Femur (tissue), 1 donor: ENCODE measurements at regions not wholly inside any gene's neighbourhood (a gene's known extent, or its start where the extent isn't known, plus 50 kb on each side); places are given as distances from the start of the nearest gene placed in this dataset.

Source experiments
- DNase-seq: peaks from one replicate; pipeline ENCODE4 v3.0.0-alpha.2; 2017

DNA sequence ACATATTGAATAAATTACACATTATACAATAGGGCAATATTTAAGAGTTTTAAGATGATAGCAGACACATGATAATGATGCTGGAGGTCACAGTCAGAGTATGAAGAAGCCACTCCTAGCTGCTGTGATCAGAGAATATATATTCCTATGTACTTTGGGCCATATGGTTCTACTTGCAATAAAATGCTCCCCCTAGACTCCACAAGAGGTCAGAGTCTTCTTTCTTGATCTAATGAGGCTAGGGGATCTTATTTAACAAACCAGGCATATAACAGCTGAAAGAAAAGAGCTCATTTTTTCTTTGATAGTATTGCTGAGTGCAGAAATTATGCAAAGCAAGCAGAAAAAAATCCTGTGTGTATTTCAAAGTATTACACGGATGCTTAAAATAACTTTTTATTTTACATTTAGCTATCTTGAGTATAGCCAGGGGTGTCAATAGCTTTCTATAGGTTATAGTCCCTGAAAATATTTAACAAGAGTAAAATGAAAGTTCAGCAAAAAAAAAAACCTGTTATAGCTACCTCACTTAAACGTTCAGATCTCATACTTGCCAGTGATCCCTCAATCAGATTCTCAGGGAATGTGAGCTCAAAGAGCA lies 748.7 kb upstream of the CHAC2 start:
- DNase-seq, result no peak

DNA sequence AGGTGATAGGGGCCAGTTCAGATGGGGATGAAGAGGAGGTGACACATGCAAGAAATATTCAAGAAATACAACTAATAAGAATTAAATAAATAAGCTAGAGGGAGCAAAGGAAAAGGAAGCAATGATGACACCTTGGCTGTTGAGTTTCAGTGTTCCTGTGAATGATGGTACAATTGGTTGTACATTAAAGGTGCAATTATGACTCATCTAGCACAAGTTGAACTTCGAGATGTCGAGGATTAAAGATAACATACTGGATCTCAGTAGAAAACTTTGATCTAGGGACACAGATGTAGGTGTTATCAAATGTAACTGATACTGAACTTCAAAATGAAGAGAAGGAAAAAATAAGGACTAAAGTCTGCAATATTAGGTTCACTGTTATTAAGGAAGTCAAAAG lies 760.6 kb upstream of the CHAC2 start:
- DNase-seq, result no peak

DNA sequence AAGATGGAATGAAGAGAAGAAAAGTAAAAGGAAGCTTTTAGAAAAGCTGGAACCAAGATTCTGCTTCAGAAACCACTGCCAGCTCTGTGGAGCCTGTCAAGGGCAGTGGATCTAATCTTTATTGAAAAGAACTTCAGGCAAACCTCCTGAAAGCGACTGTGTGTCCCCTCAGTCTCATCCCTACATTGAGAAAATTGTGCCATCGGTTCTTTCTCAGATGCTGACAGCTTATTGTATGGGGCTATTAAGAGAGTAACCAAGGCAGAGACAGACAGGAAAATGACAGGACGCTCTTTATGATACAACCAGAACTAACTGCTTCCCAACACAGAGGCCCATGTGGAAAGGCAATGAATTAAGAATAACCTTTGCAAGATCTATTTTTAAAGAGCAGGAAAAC lies 763.2 kb upstream of the CHAC2 start:
- DNase-seq, result no peak

DNA sequence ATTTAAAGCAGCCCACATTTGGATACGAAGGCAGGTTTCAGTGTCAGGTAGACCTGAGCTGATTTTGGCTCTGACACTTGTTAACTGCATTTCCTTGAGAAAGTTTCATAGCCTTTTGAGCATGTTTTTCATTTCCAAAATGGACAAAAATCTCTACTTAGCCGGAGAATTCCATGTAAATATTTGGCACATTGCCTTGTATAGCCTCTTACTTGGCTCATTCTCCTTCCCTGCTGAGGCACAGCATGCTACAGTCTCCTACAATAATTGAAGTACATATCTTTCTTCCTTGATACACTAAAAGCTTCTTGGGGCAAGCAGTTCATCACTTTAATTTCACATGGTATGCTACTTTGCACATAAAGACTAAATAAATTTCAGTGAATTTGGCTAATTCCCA lies 772.2 kb upstream of the CHAC2 start:
- no peak for DNase-seq

DNA sequence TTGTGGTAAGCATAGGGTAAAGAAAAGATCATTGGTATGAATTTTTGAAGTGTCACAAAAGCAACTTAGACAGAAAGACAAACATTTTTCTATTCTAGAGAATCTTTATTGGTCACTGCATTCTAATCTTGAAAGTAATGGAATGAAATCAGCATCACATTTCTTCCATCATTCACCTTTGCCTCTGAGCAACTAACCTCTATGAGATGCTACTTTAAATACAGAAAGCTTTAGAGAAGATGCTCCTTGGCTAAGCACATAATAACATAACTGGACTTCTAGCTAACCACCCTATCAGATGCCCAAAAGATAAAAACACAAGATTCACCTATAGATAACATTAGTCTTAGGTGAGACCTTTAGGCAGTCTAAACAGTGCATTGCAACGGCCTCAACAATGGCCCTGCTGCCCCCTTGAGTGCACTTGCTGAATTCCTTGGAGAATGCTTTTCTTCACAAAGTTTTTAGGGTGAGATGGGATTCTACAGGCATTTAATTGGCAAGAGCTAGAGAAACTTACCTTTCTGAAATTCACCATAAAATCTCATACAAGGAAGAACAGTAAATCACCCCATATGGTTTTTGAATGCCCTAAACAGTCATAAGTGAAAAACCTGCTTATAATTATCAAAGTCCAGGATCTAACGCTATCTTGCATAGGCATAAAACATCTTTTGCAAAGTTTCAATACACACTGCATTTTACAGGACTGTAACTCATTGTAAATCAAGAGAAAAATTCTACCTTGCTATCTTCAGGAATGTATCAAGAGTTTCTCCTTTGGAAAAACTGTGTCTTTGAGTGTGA lies 791.3 kb upstream of the CHAC2 start:
- DNase-seq, result no peak

DNA sequence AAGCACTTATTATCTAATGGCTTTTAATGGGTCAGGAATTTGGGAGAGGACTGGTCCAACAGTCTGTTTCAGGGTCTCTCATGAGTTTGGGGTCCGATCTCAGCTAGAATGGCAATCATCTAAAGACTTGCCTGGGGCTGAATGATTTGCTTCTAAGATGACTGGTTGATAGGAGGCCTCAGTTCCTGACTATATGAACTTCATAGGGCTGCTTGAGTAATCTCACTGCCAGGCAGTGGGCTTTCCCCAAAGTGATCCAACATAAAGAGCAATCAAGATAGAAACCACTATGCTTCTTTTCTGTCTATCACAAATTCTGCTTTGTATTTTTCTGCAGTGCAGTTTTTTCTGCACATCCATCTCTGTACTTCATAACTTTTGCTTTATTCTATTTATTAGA lies 793.5 kb upstream of the CHAC2 start:
- DNase-seq, result no peak

DNA sequence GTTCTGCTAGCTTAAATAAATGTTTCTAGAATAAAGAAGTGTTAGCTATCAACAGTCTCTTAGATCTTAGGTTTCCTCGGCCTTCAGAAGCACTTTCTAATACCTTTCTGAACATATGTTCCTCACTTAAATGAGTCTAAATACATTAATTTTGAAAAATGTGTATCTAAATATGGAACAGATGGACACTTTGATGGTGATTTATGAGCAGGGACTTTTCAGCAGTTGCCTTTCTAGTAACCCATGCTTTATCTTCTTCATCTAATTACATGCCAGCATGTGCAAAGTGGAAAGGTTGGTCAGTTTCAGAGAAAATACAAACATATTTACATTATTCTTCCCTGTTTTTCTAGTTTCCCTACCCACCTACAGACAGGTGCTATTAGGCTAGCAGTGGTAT lies 797.0 kb upstream of the CHAC2 start:
- DNase-seq, result no peak

DNA sequence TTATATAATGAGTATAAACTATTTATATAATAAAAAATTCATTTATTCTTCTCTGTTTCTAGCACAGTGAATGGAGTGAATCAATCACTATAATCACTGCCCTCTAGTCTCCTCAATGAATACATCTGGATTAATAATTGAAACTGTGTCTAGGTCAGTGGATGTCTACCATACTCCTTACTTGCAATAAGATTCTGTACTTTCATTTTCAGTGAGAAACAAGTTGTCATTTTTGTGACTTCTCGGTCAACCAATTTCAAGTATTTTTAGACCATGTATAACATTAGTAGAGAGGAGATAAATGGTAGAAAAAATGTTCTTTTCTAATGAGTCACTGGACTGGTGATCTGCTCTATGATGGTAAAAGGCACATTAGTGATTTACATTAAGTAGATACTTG lies 799.6 kb upstream of the CHAC2 start:
- DNase-seq, result no peak

DNA sequence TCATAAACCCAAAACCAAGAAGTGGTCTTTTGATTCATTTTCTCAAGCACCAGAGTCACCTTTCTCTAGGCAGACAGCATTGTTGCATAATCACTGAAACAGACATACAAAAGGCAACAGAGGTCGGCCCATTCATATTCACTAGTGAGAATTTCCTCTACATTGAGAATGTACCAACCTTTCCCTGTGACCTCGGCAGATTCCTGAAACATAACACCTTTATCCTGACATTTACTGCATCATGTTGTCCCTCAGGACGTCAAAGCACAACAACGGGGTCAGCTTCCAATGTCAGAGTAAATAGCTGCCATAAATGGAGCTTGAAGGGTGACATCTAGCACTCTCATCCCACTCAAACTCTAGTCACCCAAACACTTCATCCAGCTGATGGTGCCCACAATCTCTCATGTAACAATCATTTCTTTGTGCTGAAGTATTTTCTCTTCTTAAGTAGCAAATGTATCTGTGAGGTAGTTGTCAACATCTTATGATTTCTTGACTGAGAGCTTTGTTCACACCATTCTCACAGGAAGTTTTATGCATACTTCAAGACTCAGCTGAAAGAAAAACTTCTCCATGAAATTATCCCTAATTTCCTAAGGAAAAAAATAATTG lies 802.6 kb upstream of the CHAC2 start:
- DNase-seq, result no peak

DNA sequence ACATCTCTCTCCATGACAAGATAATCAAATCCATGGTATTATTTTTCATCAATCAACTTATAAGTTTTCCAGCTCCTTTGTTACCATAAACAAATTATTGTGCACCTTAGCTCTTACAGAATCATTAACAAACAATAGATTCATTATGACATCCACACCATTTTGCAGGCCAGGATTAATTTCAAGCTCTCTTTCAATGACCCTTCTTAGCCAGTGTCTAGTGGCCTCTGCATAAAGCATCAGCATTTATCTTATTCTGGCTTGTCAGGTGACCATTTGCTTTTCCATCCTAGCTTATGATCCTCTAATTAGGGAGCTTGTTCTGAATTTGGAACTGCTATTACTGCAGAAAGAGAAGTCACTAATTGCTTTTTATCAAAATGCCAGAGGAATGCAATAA lies 806.2 kb upstream of the CHAC2 start:
- DNase-seq, result no peak

DNA sequence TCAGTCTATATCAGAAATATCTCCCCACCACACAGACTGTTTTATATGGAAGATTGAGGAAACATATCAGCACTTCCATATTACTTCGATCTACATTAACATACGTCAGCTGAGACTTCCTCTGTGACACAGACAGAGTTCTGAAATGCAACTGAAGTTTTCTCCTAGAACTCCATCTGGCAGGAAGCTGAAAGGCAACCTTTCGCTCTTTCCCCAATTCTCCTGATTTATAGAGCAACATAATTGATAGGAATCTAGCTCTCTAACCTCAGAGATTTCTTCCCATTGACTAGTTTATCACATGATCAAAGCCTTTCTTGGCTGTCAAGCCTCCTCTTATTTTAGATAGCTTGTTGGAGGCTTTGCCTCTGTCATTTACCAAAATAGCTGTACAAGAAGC lies 806.7 kb upstream of the CHAC2 start:
- DNase-seq, result no peak

DNA sequence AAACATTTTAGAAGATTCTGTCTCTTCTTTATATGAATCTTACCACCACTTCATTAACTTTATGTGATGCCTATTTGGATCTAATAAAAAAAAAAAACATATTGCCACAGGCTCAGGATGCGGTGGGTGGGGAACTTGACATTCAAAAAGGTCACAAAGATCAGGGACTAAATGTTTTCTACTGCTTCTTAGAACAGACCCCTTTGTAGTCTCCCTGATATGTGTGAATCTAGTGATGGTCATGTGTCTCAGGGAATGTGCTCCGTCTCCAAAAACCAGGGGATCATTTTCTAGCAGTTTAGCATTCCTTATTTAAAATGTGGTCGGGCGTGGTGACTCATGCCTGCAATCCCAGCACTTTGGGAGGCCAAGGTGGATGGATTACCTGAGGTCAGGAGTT lies 807.8 kb upstream of the CHAC2 start:
- no peak for DNase-seq

DNA sequence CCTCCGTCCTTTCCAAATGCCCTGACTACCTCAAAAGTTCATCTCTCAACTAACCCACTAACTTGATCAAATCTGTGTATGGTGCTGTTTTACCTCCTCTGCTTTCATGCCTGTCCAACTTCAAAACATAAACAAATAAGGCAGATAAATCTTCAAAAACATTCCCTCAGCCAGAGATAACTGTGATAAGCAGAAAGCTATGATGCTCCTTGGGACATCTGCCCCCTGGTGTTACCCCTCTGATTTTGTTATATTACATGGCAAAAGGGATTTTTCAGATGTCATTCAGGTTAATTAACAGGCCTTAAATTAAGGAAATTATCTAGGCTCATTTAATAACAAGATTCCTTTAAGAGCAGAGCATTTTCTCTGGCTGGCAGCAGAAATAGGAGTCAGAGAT lies 810.8 kb upstream of the CHAC2 start:
- no peak for DNase-seq

DNA sequence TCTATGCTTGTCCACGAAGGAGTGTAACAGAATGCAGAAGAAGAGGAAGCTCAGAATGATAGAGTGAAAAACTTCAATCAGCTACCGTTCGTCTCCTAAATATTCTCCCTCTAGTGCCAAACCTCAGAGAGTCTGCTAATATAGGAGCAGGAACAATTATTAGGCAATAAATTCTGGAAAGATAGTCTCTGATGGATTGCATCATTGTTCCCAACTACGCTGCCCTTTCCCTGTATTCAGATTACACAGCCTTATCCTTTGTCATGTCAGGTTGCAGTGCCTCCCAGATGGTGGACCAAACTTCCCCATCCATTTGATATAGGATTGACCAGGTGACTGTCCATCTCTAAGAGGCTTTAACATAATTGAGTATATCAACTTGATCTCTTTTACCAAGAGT lies 811.5 kb upstream of the CHAC2 start:
- DNase-seq, result no peak

DNA sequence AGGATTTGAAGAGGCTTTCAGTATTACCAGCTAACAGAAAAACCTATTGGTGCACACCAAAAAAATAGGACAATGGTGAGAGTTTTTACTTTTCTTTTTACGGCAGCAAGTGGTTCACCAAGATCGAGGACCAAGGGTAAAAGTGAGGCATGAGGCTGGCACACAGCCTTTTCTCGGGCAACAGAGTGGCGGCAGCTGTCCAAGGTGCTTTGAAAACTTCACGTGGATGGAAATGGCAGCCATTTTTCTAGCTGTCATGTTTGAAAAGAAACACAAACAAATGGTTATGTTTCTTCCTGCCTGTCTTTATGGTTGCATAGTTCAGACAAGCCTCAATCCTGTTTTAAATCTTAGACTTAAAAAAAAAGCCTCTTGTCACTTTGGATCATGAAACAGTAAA lies 812.5 kb upstream of the CHAC2 start:
- no peak for DNase-seq

DNA sequence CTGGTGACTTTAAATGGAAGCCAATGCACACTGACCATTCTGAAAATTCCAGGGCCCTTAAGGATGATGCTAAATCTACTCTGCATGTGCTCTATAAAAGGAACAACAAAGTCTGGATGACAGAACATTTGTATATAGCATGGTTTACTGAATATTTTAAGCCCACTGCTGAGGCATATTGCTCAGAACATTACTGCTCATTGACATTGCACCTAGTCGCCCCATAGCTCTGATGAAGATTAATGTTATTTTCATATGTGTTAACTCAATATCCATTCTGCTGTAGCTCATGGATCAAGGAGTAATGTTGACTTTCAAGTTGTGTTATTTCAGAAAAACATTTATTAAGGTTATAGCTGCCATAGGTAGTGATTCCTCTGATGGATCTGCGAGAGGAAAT lies 827.5 kb upstream of the CHAC2 start:
- DNase-seq, result no peak

DNA sequence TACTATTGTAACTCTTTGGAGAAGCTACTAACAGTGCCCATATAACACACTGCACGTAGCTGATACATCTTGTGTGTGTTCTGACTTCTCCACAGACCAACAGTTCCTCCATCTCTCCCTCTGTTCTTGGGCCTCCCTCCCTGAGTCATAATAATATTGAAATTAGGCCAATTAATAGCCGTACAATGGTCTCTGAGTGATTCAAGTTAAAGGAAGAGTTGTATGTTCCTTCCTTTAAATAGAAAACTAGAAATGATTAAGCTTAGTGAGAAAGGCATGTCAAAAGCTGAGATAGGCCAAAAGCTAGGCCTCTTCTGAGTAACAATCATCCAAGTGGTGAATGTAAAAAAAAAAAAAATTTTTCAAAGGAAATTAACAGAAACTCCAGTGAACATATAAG lies 828.4 kb upstream of the CHAC2 start:
- no peak for DNase-seq

DNA sequence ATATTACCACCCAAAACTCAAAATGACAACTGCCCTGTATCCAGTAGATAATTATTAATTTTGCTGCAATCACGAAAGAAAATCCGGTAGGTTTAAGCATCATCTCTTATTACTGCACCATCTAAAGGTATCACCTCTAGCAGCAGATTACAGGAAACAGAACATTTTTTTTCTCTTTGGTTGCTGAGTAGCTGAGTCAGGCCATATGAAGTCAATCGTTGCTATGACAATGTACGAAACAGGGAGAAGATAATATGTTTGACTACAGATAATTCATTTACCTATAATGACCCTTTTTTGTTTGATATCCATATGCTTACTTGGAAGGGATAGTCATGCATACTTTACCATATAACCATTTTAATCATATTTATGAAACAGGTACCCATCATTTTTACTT lies 831.6 kb upstream of the CHAC2 start:
- no peak for DNase-seq

DNA sequence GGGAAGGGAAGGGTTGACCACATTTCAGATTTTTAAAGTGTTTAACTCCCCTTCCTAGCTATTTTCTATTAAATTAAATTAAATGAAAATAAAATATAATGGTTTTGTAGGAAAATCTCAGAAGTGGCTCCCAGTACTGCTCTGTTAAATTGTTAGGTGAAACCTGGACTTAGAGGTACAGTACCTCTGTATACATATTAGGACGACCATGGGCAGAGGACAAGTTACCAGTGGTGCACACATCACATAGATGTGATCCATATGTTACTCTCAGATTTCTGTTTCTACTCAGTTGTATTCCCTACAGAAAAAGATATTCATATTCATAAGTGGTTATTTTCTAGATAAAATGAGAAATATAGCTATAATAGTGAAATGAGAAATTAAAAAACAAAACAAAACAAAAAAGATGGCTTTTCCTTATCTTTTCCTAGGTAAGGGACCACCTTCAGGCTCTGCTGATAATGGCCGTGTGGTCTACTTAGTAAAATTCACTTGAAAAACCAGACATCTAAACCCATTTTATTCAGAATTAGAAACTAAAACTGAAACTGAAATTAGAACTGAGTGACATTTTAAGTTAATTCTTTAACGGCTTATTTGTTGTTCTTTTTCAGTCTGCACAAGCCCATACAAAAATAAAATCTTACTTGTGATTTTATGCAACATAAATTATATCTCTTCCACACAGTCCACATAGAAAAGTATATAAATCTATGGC lies 832.5 kb upstream of the CHAC2 start:
- DNase-seq, result no peak

DNA sequence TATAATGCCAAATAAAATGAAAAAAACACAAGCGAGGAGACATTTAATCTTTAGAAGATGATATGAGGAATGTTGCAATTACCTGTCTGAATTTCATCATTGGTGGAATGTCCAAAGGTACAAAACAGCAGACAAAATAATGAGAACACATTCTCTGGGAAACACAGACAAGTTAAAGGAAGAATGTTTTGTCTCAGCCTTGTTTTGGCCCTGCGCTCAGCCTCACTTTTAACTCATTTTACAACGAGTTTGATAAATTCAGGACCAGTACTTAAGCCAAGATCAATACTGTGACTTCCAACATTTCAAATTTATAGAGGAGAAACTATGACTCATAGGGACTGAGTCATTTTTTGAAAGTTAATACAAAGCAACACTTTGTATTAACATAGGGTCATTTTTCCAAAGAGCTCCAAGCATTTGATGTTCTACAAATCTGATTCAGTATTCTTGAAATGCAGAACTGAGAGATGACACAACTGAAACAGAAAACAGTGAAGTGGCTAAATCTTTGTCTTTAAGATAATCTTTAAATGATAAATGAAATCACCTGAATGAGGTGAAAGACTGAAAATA lies 833.2 kb upstream of the CHAC2 start:
- no peak for DNase-seq

DNA sequence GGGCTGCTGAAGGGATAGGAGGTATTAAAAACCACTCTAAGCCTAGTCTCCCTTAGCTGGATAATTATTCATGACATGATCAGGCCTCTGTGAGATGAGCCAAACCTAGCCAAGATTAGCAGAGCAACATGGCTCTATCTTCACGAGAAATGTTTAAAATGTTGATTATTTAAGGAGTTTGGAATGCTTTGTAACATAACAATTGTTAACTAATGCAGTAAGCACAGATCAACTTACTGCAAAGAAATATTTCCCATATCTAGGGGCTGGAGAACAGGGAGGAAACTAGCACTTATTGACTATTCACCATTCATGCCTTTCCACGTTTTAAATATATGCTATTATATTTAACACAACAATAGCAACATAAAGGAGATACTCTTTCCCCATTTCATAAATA lies 833.7 kb upstream of the CHAC2 start:
- no peak for DNase-seq

DNA sequence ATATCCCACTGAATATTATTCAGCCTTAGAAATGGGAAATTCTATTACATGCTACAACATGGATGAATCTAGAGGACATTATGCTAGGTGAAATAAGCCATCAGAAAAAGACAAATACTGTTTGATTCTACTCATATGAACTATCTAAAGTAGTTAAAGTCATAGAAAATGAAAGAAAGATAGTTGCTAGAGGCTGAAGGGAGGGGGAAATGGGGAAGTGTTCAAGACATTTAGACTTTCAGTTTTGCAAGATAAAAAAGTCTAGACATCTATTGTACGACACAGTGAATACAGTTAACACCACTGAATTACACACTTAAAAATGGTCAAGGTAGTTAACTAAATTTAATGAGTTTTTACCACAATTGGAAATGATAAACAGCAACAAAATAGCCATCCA lies 835.9 kb upstream of the CHAC2 start:
- DNase-seq, result no peak

DNA sequence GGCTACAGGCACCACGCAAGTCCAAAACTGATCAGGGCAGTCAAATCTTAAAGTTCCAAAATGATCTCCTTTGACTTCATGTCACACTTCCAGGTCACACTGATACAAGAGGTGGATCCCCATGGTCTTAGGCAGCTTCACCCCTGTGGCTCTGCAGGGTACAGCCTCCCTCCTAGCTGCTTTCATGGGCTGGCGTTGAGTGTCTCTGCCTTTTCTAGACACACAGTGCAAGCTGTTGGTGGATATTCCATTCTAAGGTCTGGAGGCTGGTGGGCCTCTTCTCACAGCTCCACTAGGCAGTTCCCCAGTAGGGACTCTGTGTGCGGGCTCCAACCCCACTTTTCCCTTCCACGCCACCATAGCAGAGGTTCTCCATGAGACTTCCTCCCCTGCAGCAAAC lies 838.2 kb upstream of the CHAC2 start:
- DNase-seq, result no peak

DNA sequence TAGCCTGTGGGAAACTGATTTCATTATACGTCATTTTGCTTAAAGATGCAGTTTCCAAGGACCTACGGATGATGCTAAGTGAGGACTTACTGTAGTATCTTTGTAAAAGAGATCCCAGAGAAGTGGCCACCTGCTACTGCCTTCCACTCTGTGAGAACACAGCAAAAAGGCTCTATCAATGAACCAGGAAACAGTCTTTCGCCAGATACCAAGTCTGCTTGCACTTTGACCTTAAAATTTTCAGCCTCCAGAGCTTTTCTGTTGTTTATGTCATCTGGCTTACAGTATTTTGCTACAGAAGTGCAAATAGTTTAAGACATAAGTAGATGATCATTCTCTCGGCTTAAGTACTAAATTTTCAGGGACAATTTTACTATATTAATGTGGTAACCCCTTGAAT lies 847.9 kb upstream of the CHAC2 start:
- no peak for DNase-seq
